GM18867 (cell line): ENCODE measurements at regions not wholly inside any gene's neighbourhood (a gene's known extent, or its start where the extent isn't known, plus 50 kb on each side); places are given as distances from the start of the nearest gene placed in this dataset.

Experiments used
- ATAC-seq: cut with Tn5 transposase; IDR thresholded peaks from one replicate; pipeline ENCODE4 v1.9.1; 2021; ENCODE audit warnings: mild to moderate bottlenecking, moderate library complexity; ENCODE audit not compliant: unreplicated experiment

GRCh38 chr15:94105760-94106159 is 125.6 kb upstream of the MCTP2 start:
- no peak for ATAC-seq

- no peak for ATAC-seq
Observed at GRCh38 chr15:94100863-94101262, 130.5 kb upstream of the MCTP2 start.

- no peak for ATAC-seq
Observed at GRCh38 chr15:94099574-94099960, 131.8 kb upstream of the MCTP2 start.

- ATAC-seq = no peak
Observed at GRCh38 chr15:94098921-94099573, 132.3 kb upstream of the MCTP2 start.

- no peak for ATAC-seq
Observed at GRCh38 chr15:94097552-94097951, 133.8 kb upstream of the MCTP2 start.

- no peak for ATAC-seq
Observed at GRCh38 chr15:94094310-94094709, 137.1 kb upstream of the MCTP2 start.

- ATAC-seq = no peak
Observed at GRCh38 chr15:94086341-94086740, 145.0 kb upstream of the MCTP2 start.

GRCh38 chr15:94083467-94084052 is 147.8 kb upstream of the MCTP2 start:
- ATAC-seq = no peak

GRCh38 chr15:94081829-94082228 is 149.5 kb upstream of the MCTP2 start:
- ATAC-seq = no peak

- ATAC-seq = no peak
Observed at GRCh38 chr15:94080989-94081605, 150.3 kb upstream of the MCTP2 start.

- ATAC-seq = peak; percentile 81
Observed at GRCh38 chr15:94080416-94080815, 150.9 kb upstream of the MCTP2 start.

GRCh38 chr15:94079968-94080367 is 151.4 kb upstream of the MCTP2 start:
- no peak for ATAC-seq

- no peak for ATAC-seq
Observed at GRCh38 chr15:94079459-94079858, 151.9 kb upstream of the MCTP2 start.

- no peak for ATAC-seq
Observed at GRCh38 chr15:94077938-94078337, 153.4 kb upstream of the MCTP2 start.

- no peak for ATAC-seq
Observed at GRCh38 chr15:94075349-94075748, 156.0 kb upstream of the MCTP2 start.

GRCh38 chr15:94070356-94071295 is 160.7 kb upstream of the MCTP2 start:
- no peak for ATAC-seq

- no peak for ATAC-seq
Observed at GRCh38 chr15:94069844-94070243, 161.5 kb upstream of the MCTP2 start.

- no peak for ATAC-seq
Observed at GRCh38 chr15:94066811-94067210, 164.6 kb upstream of the MCTP2 start.

- no peak for ATAC-seq
Observed at GRCh38 chr15:94066046-94066445, 165.3 kb upstream of the MCTP2 start.

GRCh38 chr15:94064676-94065313 is 166.6 kb upstream of the MCTP2 start:
- ATAC-seq = no peak

GRCh38 chr15:94061041-94061440 is 170.3 kb upstream of the MCTP2 start:
- ATAC-seq = no peak
